HepG2 (cell line): ENCODE measurements at regions not wholly inside any gene's neighbourhood (a gene's known extent, or its start where the extent isn't known, plus 50 kb on each side); places are given as distances from the start of the nearest gene placed in this dataset.

Source experiments
- ATAC-seq: fragments of 200-7000 bp; cut with Tn5 transposase; 3 replicates; pipeline ENCODE4 v1.9.1; 2020; ENCODE audit warnings: mild to moderate bottlenecking, moderate library complexity
- BruUV-seq: library from RNA; stranded (reverse); fragments of 400-500 nt; replicated peaks from 2 replicates; lab custom pipeline; 2021; lab: Mats Ljungman, UMichigan
- CTCF ChIA-PET: fragments of 300-600 bp; formaldehyde crosslinking; extraction: SDS; loops from one replicate; lab custom pipeline; 2021; ENCODE audit warnings: low total read pairs, inconsistent platforms, low intra/inter-chr PET ratio; lab: Yijun Ruan, JAX
- POLR2A ChIA-PET: fragments of 350-600 bp; sonication (Branson Sonifier 250); formaldehyde crosslinking; loops from one replicate; lab custom pipeline; 2020; ENCODE audit warnings: antibody characterized with exemption, inconsistent platforms; lab: Yijun Ruan, JAX
- DNase-seq: peaks from one replicate; pipeline ENCODE4 v3.0.0-alpha.2; 2015; ENCODE audit warnings: low spot score
- FAIRE-seq: peaks from 3 replicates; lab custom pipeline; 2011; peaks lifted over from hg19 to GRCh38; lab: Jason Lieb, UNC
- H2AFZ ChIP-seq: one replicate; pipeline ENCODE4 v1.6.1; 2011; ENCODE audit warnings: low read length, inconsistent platforms
- H3K27ac ChIP-seq: fragments of 300-600 bp; 3 replicates; pipeline ENCODE4 v1.8.0; 2011; ENCODE audit warnings: mixed run types, mild to moderate bottlenecking, mixed read lengths, low read length, inconsistent platforms; ENCODE audit not compliant: insufficient read depth; ENCODE audit errors: extremely low read length
- H3K27me3 ChIP-seq, 2 experiments: fragments of 200-600 bp in 1 of 2; 2 replicates in 1 of 2; 3 replicates in 1 of 2; pipeline versions ENCODE4 v1.6.0 to v1.8.0; 2011; ENCODE audit warnings: low read length in 2 of 2, mild to moderate bottlenecking in 2 of 2, moderate library complexity in 2 of 2, inconsistent platforms in 1 of 2; ENCODE audit not compliant: insufficient read depth in 2 of 2, control insufficient read depth in 1 of 2
- H3K36me3 ChIP-seq, 2 experiments: fragments of 200-600 bp in 1 of 2; replicated peaks in 1 of 2; 2 replicates in 1 of 2; 3 replicates in 1 of 2; pipeline versions ENCODE4 v1.5.1 to v1.8.0; 2011; ENCODE audit warnings: low read length in 2 of 2, inconsistent platforms in 1 of 2; ENCODE audit not compliant: insufficient read depth in 2 of 2, control insufficient read depth in 1 of 2
- H3K4me1 ChIP-seq: 2 replicates; pipeline ENCODE4 v1.5.1; 2012; ENCODE audit warnings: low read length, inconsistent platforms; ENCODE audit not compliant: insufficient read depth
- H3K4me2 ChIP-seq: 2 replicates; pipeline ENCODE4 v1.6.0; 2011; ENCODE audit warnings: low read depth, low read length, inconsistent platforms
- H3K4me3 ChIP-seq, 3 experiments: fragments of 200-600 bp in 1 of 3; sonication (generic), shearing (Covaris generic) in 1 of 3; replicated peaks in 1 of 3; 2 replicates each; pipeline ENCODE4 v1.5.1; 2011 to 2016; ENCODE audit warnings: low read length in 3 of 3, inconsistent platforms in 2 of 3, low read depth in 2 of 3, mild to moderate bottlenecking in 2 of 3, control low read depth in 1 of 3, mixed read lengths in 1 of 3; ENCODE audit not compliant: insufficient read depth in 1 of 3
- H3K79me2 ChIP-seq: one replicate; pipeline ENCODE4 v1.6.1; 2011; ENCODE audit warnings: low read length, inconsistent platforms; ENCODE audit not compliant: insufficient read depth
- H3K9ac ChIP-seq: 2 replicates; pipeline ENCODE4 v1.6.0; 2011; ENCODE audit warnings: mild to moderate bottlenecking, low read depth, low read length, inconsistent platforms; ENCODE audit not compliant: insufficient read depth
- H3K9me3 ChIP-seq: 2 replicates; pipeline ENCODE4 v1.5.1; 2012; ENCODE audit warnings: mild to moderate bottlenecking, low read length
- H4K20me1 ChIP-seq: 2 replicates; pipeline ENCODE4 v1.6.0; 2011; ENCODE audit warnings: inconsistent platforms, mild to moderate bottlenecking, low read length, moderate library complexity; ENCODE audit not compliant: insufficient read depth
- ATAD3A ChIP-seq: sonication (generic); formaldehyde crosslinking; IDR thresholded peaks from 2 replicates; pipeline ENCODE4 v1.4.0; 2020; ENCODE audit warnings: missing genetic modification reagents
- GPN1 ChIP-seq: sonication (generic); formaldehyde crosslinking; IDR thresholded peaks from 2 replicates; pipeline ENCODE4 v1.5.1; 2020; ENCODE audit warnings: missing genetic modification reagents, borderline replicate concordance
- MEIS1 ChIP-seq: sonication (generic); formaldehyde crosslinking; IDR thresholded peaks from 2 replicates; pipeline ENCODE4 v1.9.0; 2021; ENCODE audit warnings: mild to moderate bottlenecking, missing genetic modification reagents, moderate library complexity, borderline replicate concordance
- RCOR2 ChIP-seq: IDR thresholded peaks from 2 replicates; pipeline ENCODE4 v1.6.1; 2016; ENCODE audit warnings: missing biosample characterization, missing genetic modification reagents
- TCF7L2 ChIP-seq: IDR thresholded peaks from 2 replicates; pipeline ENCODE4 v1.6.1; 2011; ENCODE audit warnings: mild to moderate bottlenecking, low read depth, low read length, moderate library complexity
- ZBTB42 ChIP-seq: sonication (generic); formaldehyde crosslinking; IDR thresholded peaks from 2 replicates; pipeline ENCODE4 v1.5.0; 2020; ENCODE audit warnings: mild to moderate bottlenecking, missing genetic modification reagents
- ZNF570 ChIP-seq: sonication (generic); formaldehyde crosslinking; IDR thresholded peaks from 2 replicates; pipeline ENCODE4 v1.4.0; 2020; ENCODE audit warnings: mild to moderate bottlenecking, missing genetic modification reagents, borderline replicate concordance
- ZNF644 ChIP-seq: IDR thresholded peaks from 2 replicates; pipeline ENCODE4 v1.6.1; 2016; ENCODE audit warnings: low read depth
- WGBS: methylation state at CpG from one replicate; pipeline ENCODE4 v1.1.6; 2017; ENCODE audit warnings: low lambda C conversion rate; 5-methylcytosine and 5-hydroxymethylcytosine counted together
- in situ Hi-C: cut with HindIII; loops from 2 replicates; pipeline ENCODE4 v1.10.0; 2017; ENCODE audit warnings: low pct_unique_long_range_greater_than_20kb; ENCODE audit not compliant: extremely low pct_ligation_motif_present
- intact Hi-C: fragments of 100-400 bp; cut with micrococcal nuclease; formaldehyde crosslinking; loops from one replicate; pipeline ENCODE4 v1.10.0; 2022; ENCODE audit not compliant: unreplicated experiment
- TF ChIP-seq, protein P1 (sequence below): sonication (generic); formaldehyde crosslinking; IDR thresholded peaks from 2 replicates; pipeline ENCODE4 v1.9.0; 2021; ENCODE audit warnings: missing genetic modification reagents, mild to moderate bottlenecking, borderline replicate concordance
- TF ChIP-seq, protein P2 (sequence below): IDR thresholded peaks from 2 replicates; pipeline ENCODE4 v1.6.1; 2016; ENCODE audit warnings: missing biosample characterization, missing genetic modification reagents, low read depth
- TF ChIP-seq, protein P3 (sequence below): sonication (generic); formaldehyde crosslinking; IDR thresholded peaks from 2 replicates; pipeline ENCODE4 v1.4.0; 2020; ENCODE audit warnings: missing genetic modification reagents

GRCh38 chr1:194181845-194182244 is 995.4 kb upstream of the B3GALT2 start:
- Histone ChIP-seq H4K20me1 (no peaks in the 10 kb centered on the region), H3K9ac (no peak overlapping the region), H3K9me3 (no peaks in the 10 kb centered on the region), H3K36me3 (no peaks in the 10 kb centered on the region), H3K27me3 (no peaks in the 10 kb centered on the region), H3K27ac (no peak overlapping the region), H3K79me2 (no peaks in the 10 kb centered on the region), H3K4me2 (no peak overlapping the region), H3K4me1 (no peaks in the 10 kb centered on the region), H3K4me3 (no peak overlapping the region), H2AFZ (no peak overlapping the region)
- DNase-seq (no peak), FAIRE-seq (no peak), ATAC-seq (no peak)
- in situ Hi-C loops (no loop called here), intact Hi-C loops (no loop called here)
- 2% methylated on average over 5 of the region's 5 CpGs for WGBS
- ChIA-PET CTCF (no interaction called here), POLR2A (no interaction called here)
- no peak for TF ChIP-seq ZNF644
- no TSS peak for BruUV-seq

DNA sequence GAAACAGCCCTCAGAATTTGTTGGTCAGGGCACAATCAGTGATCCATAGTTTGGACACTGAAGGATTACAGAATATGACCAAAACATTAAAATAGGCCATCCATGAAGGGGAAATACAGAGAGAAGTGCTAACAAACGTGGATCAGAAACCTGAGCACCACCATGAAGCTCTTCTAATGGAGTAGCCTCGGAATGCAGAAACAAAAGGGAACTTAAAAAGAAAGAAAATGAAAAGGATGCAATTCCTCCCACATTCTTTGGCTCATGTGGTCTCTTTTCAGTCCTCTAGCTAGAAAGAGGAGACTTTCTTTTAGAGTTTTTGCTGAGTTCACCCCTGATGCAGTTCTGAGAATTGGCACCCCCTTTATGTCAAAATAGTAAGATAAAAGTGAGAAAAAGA is 989.8 kb upstream of the B3GALT2 start:
- intact Hi-C loops: no loop called here
- Histone ChIP-seq H4K20me1 (no peaks in the 10 kb centered on the region), H2AFZ (no peak overlapping the region), H3K4me1 (no peaks in the 10 kb centered on the region), H3K36me3 (no peaks in the 10 kb centered on the region), H3K79me2 (no peaks in the 10 kb centered on the region), H3K4me3 (no peak overlapping the region), H3K9me3 (no peaks in the 10 kb centered on the region), H3K4me2 (no peak overlapping the region), H3K27ac (no peak overlapping the region), H3K27me3 (no peaks in the 10 kb centered on the region), H3K9ac (no peak overlapping the region)
- ChIA-PET POLR2A (no interaction called here), CTCF (no interaction called here)
- no peak for FAIRE-seq
- in situ Hi-C loops: no loop called here
- no peak for ATAC-seq
- BruUV-seq: no TSS peak
- DNase-seq: no peak
- 0% methylated on average over 2 of the region's 2 CpGs for WGBS
- no peak for TF ChIP-seq ZNF570 (CRISPR knock-in tag)
- no peak for TF ChIP-seq RCOR2 (CRISPR knock-in tag)
- TF ChIP-seq, protein P1, sequence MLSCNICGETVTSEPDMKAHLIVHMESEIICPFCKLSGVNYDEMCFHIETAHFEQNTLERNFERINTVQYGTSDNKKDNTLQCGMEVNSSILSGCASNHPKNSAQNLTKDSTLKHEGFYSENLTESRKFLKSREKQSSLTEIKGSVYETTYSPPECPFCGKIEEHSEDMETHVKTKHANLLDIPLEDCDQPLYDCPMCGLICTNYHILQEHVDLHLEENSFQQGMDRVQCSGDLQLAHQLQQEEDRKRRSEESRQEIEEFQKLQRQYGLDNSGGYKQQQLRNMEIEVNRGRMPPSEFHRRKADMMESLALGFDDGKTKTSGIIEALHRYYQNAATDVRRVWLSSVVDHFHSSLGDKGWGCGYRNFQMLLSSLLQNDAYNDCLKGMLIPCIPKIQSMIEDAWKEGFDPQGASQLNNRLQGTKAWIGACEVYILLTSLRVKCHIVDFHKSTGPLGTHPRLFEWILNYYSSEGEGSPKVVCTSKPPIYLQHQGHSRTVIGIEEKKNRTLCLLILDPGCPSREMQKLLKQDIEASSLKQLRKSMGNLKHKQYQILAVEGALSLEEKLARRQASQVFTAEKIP (CRISPR knock-in tag): no peak
- TF ChIP-seq, protein P2, sequence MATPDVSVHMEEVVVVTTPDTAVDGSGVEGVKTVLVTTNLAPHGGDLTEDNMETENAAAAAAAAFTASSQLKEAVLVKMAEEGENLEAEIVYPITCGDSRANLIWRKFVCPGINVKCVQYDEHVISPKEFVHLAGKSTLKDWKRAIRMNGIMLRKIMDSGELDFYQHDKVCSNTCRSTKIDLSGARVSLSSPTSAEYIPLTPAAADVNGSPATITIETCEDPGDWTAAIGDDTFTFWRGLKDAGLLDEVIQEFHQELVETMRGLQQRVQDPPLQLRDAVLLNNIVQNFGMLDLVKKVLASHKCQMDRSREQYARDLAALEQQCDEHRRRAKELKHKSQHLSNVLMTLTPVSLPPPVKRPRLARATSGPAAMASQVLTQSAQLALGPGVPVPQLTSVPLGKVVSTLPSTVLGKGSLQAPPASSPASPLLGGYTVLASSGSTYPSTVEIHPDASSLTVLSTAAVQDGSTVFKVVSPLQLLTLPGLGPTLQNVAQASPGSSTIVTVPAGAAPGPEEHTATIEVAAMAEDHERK (CRISPR knock-in tag): no peak
- no peak for TF ChIP-seq TCF7L2
- no peak for TF ChIP-seq GPN1 (CRISPR knock-in tag)
- no peak for TF ChIP-seq MEIS1
- no peak for TF ChIP-seq ATAD3A
- no peak for TF ChIP-seq ZBTB42
- TF ChIP-seq, protein P3, sequence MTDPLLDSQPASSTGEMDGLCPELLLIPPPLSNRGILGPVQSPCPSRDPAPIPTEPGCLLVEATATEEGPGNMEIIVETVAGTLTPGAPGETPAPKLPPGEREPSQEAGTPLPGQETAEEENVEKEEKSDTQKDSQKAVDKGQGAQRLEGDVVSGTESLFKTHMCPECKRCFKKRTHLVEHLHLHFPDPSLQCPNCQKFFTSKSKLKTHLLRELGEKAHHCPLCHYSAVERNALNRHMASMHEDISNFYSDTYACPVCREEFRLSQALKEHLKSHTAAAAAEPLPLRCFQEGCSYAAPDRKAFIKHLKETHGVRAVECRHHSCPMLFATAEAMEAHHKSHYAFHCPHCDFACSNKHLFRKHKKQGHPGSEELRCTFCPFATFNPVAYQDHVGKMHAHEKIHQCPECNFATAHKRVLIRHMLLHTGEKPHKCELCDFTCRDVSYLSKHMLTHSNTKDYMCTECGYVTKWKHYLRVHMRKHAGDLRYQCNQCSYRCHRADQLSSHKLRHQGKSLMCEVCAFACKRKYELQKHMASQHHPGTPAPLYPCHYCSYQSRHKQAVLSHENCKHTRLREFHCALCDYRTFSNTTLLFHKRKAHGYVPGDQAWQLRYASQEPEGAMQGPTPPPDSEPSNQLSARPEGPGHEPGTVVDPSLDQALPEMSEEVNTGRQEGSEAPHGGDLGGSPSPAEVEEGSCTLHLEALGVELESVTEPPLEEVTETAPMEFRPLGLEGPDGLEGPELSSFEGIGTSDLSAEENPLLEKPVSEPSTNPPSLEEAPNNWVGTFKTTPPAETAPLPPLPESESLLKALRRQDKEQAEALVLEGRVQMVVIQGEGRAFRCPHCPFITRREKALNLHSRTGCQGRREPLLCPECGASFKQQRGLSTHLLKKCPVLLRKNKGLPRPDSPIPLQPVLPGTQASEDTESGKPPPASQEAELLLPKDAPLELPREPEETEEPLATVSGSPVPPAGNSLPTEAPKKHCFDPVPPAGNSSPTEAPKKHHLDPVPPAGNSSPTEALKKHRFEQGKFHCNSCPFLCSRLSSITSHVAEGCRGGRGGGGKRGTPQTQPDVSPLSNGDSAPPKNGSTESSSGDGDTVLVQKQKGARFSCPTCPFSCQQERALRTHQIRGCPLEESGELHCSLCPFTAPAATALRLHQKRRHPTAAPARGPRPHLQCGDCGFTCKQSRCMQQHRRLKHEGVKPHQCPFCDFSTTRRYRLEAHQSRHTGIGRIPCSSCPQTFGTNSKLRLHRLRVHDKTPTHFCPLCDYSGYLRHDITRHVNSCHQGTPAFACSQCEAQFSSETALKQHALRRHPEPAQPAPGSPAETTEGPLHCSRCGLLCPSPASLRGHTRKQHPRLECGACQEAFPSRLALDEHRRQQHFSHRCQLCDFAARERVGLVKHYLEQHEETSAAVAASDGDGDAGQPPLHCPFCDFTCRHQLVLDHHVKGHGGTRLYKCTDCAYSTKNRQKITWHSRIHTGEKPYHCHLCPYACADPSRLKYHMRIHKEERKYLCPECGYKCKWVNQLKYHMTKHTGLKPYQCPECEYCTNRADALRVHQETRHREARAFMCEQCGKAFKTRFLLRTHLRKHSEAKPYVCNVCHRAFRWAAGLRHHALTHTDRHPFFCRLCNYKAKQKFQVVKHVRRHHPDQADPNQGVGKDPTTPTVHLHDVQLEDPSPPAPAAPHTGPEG (CRISPR knock-in tag): no peak
